Right lobe of liver (tissue), 6 donors: ENCODE measurements at regions not wholly inside any gene's neighbourhood (a gene's known extent, or its start where the extent isn't known, plus 50 kb on each side); places are given as distances from the start of the nearest gene placed in this dataset.

Experiments
- ATAC-seq, 4 donors: fragments of 200-7000 bp; cut with Tn5 transposase; one replicate each; pipeline ENCODE4 v1.9.1; 2020; ENCODE audit warnings: mild to moderate bottlenecking in 4 of 4, moderate library complexity in 4 of 4
- DNase-seq, 3 donors: peaks; one replicate each; pipeline ENCODE4 v3.0.0-alpha.2; 2020
- H3K27ac ChIP-seq, 3 donors: fragments of 200-600 bp; one replicate each; pipeline ENCODE4 v1.8.0; 2022
- H3K27me3 ChIP-seq, 2 donors: fragments of 200-600 bp; one replicate each; pipeline ENCODE4 v1.8.0; 2022
- H3K36me3 ChIP-seq, 4 donors: fragments of 200-600 bp; sonication (generic) in 1 of 4; one replicate each; pipeline versions ENCODE4 v1.5.1 to v1.8.0; 2017 to 2022; ENCODE audit warnings: control low read depth in 1 of 4
- H3K4me1 ChIP-seq, 4 donors: fragments of 200-600 bp; sonication (generic) in 1 of 4; one replicate each; pipeline versions ENCODE4 v1.5.1 to v1.8.0; 2017 to 2022; ENCODE audit warnings: control low read depth in 1 of 4
- H3K4me3 ChIP-seq, 3 donors: fragments of 200-600 bp; one replicate each; pipeline ENCODE4 v1.8.0; 2022
- H3K9me3 ChIP-seq, 4 donors: fragments of 200-600 bp; sonication (generic) in 1 of 4; one replicate each; pipeline versions ENCODE4 v1.5.1 to v1.8.0; 2017 to 2022; ENCODE audit warnings: control low read depth in 1 of 4
- POLR2A ChIP-seq: fragments of 450-650 bp; IDR thresholded peaks from one replicate; pipeline ENCODE4 v1.6.1; 2017; ENCODE audit warnings: antibody characterized with exemption, mild to moderate bottlenecking
- WGBS: methylation state at CpG from one replicate; pipeline ENCODE4 v1.1.6; 2018; ENCODE audit warnings: low coverage, low lambda C conversion rate; ENCODE audit not compliant: insufficient coverage; ENCODE audit errors: missing lambda C conversion rate; 5-methylcytosine and 5-hydroxymethylcytosine counted together
- intact Hi-C, 2 donors: fragments of 100-400 bp; cut with DNase I; formaldehyde crosslinking; loops; one replicate each; pipeline versions ENCODE4 v1.11.2 to v1.14.1; 2022
- TF ChIP-seq, protein P1 (sequence below), 4 donors: fragments of 200-600 bp in 3 of 4; fragments of 450-650 bp in 1 of 4; IDR thresholded peaks; one replicate each; pipeline versions ENCODE4 v1.5.1 to v1.8.0; 2016 to 2022; ENCODE audit warnings: antibody characterized with exemption in 4 of 4, mild to moderate bottlenecking in 2 of 4
- donor health status: DM: no; HTN: yes; CAD: no.
- donor health status: DM: no; HTN: no; CAD: no.
- donor health status: DM: no; HTN: no; CAD: no.
- donor health status: DM: no; HTN: yes; CAD: no.
- donor health status: DM: no; HTN: yes; CAD: no.

DNA sequence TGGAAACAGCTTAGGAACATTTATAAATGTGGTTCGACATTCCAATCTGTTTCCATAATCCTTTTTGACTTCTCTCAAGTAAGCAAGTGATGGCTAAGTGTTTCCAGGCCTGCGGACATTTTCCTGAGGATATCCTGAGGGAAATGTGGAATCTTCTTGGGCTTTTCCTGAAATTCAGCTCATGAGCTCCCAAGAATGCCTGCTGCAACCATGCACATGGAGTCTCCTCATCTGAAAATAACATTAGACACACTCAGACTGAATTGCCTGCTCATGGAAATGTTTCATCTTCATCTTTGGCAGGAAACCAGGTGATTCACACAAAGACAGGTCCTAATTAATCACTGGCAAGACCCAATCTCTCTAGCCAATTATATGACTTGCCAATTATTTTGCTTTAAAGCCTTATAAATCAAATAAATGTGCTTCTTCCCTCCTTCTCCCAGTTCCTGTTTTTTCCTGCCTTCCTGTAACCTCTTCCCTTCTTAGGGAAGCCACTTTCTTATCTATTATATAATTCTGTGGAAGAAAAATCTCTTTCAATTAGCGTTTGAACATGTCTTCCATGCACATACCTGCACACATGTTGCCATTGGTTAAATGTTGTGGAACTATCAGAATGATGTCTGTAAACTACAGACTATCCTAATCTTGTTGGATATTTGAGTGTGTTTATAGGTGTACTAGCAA, 104.6 kb upstream of the MXRA5 start:
- Histone ChIP-seq H3K9me3 (no peaks in the 10 kb centered on the region), H3K27ac (no peak overlapping the region), H3K27me3 (no peaks in the 10 kb centered on the region), H3K4me1 (no peaks in the 10 kb centered on the region), H3K36me3 (no peaks in the 10 kb centered on the region), H3K4me3 (no peak overlapping the region)
- WGBS: 34% methylated on average over 3 of the region's 3 CpGs
- ATAC-seq (peak in 2 of 4 donors; percentile 42 to 43), DNase-seq (no peak)
- intact Hi-C loops: no loop called here
- TF ChIP-seq, protein P1, sequence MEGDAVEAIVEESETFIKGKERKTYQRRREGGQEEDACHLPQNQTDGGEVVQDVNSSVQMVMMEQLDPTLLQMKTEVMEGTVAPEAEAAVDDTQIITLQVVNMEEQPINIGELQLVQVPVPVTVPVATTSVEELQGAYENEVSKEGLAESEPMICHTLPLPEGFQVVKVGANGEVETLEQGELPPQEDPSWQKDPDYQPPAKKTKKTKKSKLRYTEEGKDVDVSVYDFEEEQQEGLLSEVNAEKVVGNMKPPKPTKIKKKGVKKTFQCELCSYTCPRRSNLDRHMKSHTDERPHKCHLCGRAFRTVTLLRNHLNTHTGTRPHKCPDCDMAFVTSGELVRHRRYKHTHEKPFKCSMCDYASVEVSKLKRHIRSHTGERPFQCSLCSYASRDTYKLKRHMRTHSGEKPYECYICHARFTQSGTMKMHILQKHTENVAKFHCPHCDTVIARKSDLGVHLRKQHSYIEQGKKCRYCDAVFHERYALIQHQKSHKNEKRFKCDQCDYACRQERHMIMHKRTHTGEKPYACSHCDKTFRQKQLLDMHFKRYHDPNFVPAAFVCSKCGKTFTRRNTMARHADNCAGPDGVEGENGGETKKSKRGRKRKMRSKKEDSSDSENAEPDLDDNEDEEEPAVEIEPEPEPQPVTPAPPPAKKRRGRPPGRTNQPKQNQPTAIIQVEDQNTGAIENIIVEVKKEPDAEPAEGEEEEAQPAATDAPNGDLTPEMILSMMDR (IDR thresholded peaks at IDR 0.05): no peak
- TF ChIP-seq POLR2A: no peak

DNA sequence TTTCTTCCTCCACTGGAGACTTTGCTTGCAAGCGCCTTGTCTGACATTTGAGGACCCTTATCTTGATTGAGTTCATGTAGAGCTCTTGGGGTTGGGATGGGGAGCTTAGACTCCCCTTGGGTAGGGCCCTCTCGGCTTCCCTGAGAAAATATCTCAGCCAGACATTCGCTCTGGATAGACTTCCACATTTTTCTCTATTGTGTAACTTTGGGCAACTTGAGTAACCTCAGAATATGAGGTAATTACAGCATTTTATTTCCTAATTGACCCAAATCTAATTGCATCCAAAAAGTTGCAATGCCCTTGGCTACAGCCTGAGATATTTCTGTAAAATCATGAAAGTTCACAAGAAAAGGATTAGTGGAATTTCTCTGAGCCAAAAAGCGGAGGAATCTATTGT, 102.8 kb upstream of the MXRA5 start:
- TF ChIP-seq, protein P1 (IDR thresholded peaks at IDR 0.05): no peak
- TF ChIP-seq POLR2A: no peak
- no peaks in the 10 kb centered on the region for H3K4me1 ChIP-seq

DNA sequence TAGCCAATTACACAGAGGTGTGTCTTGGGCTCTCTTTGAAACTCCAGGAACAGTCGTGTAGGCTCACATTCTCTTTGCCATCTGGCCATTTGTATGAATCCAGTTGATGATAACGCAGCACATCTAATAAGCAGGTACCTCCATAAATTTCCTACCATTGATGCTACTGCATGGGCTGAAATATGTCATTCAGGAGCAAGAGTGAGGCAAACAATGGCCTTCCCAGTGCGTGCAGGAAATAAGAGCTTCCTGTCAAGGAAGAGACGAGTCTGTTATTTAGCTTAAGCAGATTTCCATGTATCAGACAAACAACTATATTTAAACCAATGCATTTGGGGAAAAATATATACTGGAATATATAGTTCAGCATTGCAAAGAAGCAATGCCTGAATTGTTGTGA, 102.1 kb upstream of the MXRA5 start:
- no peak overlapping the region for H3K4me3 ChIP-seq
- peak in 1 of 4 donors; percentile 32 for ATAC-seq
- TF ChIP-seq POLR2A: no peak
- TF ChIP-seq, protein P1 (IDR thresholded peaks at IDR 0.05): no peak
- H3K4me1 ChIP-seq: no peaks in the 10 kb centered on the region
- H3K36me3 ChIP-seq: no peaks in the 10 kb centered on the region
- intact Hi-C loops: no loop called here
- no peaks in the 10 kb centered on the region for H3K27me3 ChIP-seq
- WGBS: 20% methylated on average over 4 of the region's 4 CpGs
- H3K9me3 ChIP-seq: no peaks in the 10 kb centered on the region
- H3K27ac ChIP-seq: no peak overlapping the region
- DNase-seq: no peak

More for the DNA sequence above, 102.8 kb upstream of the MXRA5 start:
- no peaks in the 10 kb centered on the region for H3K9me3 ChIP-seq
- DNase-seq (no peak), ATAC-seq (no peak)
- H3K4me3 ChIP-seq: no peak overlapping the region
- intact Hi-C loops: no loop called here
- WGBS: 43% methylated on average over 4 of the region's 4 CpGs
- no peaks in the 10 kb centered on the region for H3K27me3 ChIP-seq
- no peaks in the 10 kb centered on the region for H3K36me3 ChIP-seq
- H3K27ac ChIP-seq: no peak overlapping the region

DNA sequence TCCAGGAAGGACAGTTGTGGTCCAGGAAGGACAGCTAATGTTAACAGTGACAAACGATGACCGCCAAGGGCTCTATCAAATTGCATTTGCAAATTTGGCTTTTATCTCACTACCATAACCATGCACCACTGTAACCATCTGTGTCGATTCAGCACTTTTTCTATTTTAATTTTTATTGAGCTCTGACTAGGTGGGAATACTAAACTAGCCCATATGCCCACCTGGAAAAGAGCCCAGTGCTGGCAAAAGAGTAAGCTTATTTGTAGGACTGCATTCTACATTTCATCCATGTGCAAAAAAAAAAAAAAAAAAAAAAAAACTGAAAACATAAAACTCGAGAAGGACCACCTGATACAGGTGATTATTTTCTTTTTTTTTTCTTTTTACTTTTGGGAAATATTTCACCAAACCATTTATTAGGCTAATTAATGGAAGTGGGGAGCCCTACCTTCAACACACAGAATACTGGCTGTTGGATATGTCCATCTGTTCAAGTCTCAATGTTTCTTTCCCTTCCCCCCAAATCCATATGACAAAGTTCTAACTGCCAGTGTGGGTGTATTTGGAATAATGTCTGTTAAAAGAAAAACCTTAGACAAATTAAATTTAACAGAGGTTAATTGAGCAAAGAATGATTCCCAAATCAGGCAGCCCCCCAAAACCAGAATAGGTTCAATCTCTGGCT, 99.5 kb upstream of the MXRA5 start:
- Histone ChIP-seq H3K4me3 (no peak overlapping the region), H3K4me1 (no peaks in the 10 kb centered on the region), H3K36me3 (no peaks in the 10 kb centered on the region), H3K9me3 (no peaks in the 10 kb centered on the region), H3K27ac (no peak overlapping the region), H3K27me3 (no peaks in the 10 kb centered on the region)
- ATAC-seq: no peak
- intact Hi-C loops: no loop called here
- TF ChIP-seq, protein P1 (IDR thresholded peaks at IDR 0.05): no peak
- no peak for TF ChIP-seq POLR2A
- 48% methylated on average over 4 of the region's 4 CpGs for WGBS
- DNase-seq: no peak
